NCI-H146 treated with DMSO at 0.1 percent for 48 hours (cell line): ENCODE measurements at regions not wholly inside any gene's neighbourhood (a gene's known extent, or its start where the extent isn't known, plus 50 kb on each side); places are given as distances from the start of the nearest gene placed in this dataset.

ENCODE experiments used
- DNase-seq: peaks from one replicate; lab custom pipeline; 2025; ENCODE audit not compliant: unreplicated experiment; lab: John Stamatoyannopoulos, UW

DNA sequence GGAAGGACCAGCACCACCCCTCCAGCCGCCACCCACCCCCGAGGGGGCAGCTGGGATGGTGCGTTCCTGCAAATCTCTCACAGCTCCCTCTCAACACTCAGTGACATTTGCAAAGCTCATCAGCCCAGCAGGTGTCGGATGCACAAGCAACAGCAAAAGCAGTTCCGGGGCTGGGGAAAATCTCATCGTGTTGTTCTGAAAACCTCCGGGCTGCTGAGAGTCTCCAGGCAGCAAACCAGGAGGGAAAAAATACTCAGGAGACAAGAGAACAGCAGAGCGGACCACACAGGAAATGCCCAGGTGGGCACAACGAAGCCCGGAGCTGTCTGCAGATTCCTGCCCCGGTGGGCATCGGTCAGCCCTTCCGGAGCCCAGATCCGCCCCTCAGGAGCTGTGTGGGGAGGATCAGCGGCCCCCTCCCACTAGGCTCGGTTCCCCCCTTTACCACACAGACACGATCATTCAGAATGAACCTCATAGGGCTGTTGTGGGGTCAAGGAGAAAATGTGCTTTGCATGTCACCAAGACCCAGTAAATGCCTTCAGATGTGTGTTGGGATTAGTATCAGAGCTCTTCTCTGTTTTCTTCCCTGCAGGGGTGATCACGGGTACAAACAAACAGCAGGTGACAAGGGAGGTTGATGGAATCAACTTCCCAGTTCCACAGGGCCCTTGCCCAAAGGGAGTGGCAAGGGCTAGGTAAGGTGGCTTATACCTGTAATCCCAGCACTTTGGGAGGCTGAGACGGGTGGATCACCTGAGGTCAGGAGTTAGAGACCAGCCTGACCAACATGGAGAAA, 127.0 kb upstream of the TIAM1 start:
- peak; percentile 4 for DNase-seq

DNA sequence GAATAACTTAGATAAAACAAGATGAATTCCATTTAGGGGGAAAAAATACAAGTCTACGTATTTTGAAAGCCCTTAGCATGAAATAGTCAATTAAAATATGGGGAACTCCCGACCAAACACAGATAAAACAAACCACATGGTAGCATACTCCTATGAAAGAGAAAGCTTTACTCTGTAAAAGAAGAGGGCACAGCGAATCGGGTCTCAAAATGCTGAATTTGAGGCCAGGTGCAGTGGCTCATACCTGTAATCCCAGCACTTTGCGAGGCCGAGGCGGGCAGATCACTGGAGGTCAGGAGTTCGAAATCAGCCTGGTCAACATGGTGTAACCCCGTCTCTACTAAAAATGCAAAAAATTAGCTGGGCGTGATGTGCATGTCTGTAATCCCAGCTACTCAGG, 116.9 kb upstream of the TIAM1 start:
- DNase-seq, result no peak

DNA sequence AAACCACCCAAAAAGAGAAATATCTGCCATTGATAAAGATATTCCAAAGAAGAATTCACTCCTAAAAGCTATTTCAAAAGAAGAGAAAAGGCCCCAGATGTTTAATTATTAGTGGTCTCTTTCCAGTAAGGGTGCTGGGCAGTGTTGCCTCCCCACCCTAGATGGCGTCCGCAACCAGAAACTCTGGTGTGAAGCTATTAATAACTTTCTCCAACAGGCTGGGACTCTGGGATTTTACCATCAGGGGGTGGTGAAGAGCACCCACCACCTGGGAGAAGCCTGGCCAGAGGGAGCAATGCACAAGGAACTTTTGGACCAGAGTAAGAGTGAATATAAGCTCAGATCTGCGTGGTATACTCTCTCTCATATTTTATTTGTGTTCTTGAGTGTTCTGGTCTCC, 115.4 kb upstream of the TIAM1 start:
- no peak for DNase-seq

DNA sequence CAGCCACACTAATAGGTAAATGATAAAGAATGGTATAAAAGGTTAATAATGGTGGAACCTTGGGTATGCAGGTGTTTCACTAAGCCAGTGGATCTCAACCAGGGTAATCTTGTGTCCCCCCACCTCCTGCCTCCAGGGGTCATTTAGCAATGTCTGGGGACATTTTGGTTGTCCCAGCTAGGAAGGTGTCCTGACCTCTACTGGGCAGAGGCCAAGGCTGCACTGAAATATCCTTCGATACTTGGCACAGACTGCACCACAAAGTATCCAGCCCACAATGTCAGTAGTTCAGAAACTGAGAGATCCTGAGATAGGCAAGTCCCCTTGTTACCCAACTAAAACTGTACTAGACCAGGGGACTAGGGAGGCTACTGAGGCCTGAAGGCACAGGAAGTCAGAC, 113.6 kb upstream of the TIAM1 start:
- DNase-seq, result no peak

DNA sequence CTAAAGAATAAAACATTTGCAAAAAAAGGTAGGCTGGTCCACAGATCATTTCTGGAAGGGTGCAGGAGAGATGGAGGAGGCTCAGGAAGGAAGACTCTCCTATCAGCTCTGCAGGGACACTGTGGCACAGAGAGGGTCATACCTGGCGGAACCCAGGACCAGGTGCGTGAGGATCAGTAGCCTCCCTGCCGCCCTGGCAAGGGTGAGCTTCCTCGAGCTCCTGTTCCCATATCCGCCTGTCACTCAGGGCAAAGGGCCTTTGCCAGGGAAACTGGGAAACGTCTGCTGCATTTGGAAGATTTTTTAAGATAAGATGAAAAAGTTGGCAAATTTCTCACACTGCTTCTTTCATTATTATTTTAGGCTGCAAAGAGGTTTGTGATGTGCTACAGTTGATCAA, 112.1 kb upstream of the TIAM1 start:
- no peak for DNase-seq

GRCh38 chr21:31455506-31455905, 111.4 kb upstream of the TIAM1 start:
- no peak for DNase-seq

DNA sequence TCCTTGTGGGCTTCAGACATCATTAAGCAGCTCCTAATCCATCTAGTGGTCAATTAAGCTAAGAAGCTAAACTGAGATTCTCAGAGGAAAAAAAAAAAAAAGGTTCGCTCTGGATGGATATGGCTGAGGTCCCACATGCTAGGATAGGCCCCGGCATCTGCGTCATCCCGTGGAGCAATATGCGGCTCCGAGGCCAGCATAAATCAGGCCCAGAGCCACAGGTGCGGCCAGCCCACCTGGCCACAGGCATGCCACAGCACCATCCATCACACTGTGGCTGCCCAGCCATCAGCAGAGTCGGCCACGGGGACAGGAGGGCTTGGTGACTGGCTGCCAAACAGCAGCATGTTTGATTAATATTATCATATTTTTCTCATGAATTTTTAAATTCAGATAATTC, 106.9 kb upstream of the TIAM1 start:
- DNase-seq, result no peak

DNA sequence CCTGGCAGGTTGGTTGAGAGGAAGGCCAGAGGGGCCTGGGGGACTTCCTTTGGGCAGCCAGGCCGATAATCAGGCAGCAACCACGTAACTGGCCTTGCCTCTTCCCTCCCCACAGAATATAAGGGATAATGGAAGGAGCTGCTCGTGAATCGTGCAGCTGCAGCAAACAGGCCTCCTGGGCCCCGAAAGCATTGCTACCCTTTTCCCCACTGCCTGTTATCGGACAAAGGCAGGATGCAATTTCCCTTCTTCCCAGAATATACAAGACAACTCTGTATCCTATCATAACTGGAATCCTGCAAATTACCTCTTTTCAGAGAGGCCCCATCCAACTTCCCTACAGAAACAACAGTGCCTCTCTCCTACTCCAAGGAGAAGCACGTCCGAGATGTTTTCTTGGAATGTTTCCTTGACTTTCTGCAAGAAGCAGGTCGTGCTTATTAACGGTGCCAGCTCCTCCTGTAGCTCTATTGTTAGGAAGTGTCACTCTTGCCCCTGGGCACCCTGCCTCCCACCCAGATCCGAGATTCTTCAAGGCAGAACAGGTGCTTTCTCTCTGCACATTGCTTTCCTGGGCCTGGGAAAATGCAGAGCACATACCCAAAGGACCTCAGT, 106.0 kb upstream of the TIAM1 start:
- DNase-seq, result no peak

- DNase-seq, result no peak
These were observed 104.4 kb upstream of the TIAM1 start for GRCh38 chr21:31448496-31448895.

DNA sequence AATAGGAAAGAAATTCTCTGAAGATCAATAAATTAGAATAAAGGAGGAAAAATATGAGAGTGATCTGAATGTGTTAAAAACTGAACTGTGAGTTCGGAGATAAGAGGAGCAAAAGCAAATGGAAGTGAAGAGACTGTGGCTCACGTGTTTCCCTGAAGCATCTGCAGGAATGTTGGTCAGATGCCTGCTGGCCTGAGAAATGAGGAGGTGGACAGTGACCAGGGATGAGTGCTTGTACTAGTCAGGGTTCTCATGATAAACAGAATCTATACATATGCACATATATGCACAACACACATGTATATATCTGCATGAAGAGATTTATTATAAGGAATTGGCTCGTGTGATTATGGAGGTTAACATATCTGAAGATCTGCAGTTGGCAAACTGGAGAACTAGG, 103.4 kb upstream of the TIAM1 start:
- no peak for DNase-seq

DNA sequence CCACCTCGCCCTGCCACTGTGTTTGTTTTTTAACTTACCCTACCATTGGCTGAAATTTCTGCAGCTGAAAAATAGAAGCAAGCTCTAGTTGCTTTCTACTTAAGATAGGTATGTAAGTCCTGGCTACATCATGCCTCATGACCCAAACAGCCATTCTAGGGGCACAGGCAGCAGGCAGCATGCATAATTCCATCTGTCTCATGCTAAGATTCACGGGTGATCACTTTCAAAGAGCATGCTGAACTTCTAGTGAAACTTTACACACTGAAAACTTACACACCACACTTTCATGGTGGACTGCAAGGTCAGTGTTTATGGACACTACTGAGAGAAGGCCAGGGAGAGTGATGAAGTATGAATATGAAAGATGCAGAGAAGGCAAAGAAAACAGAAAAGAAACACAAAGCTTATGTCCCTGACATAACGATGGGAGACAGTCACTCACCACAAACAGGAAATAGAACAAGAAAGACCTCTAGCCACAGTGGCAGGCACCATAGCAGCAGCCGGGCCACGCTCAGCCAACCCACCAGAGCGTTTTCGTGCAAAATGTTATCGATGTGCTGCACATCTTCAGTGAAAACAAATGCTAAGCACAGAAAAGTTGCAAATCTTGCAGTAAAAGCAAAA, 102.3 kb upstream of the TIAM1 start:
- no peak for DNase-seq

DNA sequence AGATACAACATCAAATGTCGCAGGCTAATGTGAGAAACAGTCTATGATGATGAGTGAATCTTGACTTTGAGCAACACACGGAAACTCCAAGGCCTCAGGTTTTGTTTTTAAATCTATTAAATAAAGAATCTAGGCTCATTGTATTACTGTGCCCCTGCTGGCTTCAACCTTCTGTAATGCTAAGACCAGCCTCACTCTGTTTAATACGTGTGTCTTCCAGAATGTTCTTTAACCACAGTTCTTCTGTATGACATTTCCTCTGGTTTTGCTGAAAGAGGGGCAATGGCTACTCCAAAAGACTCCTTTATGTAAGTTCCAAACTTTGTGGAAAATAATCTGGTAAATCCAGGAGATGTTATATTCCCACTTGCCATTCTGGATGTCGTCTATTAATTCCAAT, 101.1 kb upstream of the TIAM1 start:
- no peak for DNase-seq

DNA sequence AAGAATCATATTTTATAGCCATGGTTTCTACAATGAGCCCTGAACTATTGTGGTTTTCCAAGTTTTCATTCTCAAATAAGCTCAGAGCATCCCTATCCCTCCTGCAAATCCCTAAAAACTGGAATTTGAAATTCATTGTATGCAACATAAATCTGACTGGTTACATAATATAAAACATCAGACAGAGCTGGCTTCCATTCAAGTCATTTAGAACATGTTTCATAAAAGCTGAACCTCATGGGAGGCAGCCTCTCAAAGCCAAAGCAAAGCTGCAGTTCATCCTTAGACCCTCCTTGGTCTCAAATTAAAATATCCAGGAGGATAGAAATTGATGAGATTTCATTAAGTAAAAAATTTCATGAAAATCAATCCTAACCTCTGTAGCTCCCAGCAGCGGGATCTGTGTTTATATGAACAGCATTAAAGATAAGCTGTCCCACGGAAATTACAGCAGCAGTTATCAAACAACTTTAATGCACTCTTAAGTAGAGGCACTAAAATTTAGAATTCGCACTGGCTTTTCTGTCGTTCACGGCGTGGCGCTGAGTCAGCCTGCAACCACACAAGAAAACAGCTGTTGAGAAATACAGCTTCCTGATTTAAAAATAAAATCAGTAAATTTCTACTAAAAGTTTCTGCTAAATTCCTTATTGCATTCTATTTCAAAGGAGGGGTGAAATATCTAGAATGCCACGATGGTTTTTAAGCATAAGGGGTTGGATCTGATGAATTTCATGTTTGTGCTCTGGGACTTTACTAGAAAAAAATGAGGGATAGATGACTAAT, 99.9 kb upstream of the TIAM1 start:
- DNase-seq, result no peak

- no peak for DNase-seq
These were observed 98.3 kb upstream of the TIAM1 start for GRCh38 chr21:31442339-31442738.

DNA sequence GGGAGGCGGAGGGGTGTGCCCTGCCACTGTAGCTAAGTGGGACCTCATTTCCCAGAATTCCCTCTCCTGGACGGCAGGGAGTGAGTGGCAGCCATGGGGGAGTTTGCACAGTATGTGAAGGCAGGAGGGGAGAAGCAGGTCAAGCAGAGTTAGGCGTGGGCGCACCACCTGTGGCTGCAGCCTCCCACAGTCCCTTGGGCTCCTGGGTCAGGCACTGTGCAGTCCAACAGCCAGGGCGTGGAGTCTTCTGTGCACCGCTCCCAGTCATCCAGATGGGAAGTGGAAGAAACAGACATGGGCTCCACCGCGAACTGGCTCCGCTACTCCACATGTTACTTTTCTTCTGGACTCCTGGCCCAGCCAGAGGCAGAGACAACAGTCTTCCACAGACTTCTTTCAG, 85.4 kb upstream of the TIAM1 start:
- no peak for DNase-seq

DNA sequence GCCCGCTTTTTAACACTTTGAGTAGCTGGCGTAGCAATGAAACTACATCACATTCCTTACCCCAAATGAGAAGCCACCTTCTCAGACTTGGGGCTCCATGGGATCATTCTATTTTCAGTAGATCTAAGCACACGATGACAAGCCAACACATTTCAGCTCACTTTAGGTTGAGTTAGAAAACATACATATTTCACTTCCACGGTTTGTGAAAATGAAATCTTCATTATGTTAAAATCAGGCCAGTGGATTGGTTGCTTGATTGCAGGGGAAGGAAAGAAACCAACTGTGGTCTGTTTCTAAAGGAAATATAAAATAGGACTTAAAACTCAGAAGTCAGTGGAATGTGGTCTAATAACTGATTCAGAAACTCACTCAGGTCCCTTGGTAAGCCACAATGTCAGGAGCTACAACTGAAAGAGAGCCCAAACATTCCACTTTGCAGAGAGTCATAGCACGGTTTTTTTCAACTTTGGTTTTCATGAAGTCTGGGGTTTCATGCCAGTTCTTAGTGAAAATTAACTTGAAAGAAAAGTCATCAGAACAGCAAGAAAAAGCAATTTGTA, 82.3 kb upstream of the TIAM1 start:
- DNase-seq, result no peak

- DNase-seq, result no peak
These were observed 81.1 kb upstream of the TIAM1 start for GRCh38 chr21:31425138-31425537.

- no peak for DNase-seq
These were observed 80.0 kb upstream of the TIAM1 start for GRCh38 chr21:31424058-31424457.

DNA sequence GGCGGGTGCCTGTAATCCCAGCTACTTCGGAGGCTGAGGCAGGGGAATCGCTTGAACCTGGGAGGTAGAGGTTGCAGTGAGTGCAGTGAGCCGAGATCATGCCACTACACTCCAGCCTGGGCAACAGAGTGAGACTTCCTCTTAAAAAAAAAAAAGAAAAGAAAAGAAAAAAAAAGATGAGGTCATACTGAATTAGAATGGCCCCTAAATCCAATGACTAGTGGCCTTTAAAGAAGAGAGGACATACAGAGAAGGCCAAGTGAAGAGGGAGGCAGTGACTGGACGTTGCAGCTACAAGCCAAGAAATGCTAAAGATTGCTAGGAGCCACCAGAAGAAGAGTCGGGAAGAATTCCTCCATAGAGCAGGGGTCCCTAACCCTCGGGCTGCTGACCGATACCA, 76.9 kb upstream of the TIAM1 start:
- no peak for DNase-seq

DNA sequence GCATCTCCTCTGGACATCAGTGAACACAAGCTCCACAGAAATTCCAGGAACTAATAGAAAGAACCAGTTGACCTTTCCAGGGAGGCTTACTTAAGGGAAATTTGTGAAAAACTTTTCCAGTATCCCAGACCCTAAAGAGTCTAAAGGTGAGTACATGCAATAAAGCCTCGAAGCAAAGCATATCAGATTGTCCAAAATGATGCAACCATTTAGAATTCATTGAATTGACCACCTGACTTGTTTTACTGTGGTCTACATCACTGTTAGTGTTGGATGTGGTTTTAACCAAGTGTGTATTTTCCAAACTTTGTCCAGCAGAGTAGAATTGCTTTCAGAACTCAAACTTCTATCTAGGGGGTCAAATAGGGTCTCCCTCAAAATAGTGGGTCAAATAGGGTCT, 76.3 kb upstream of the TIAM1 start:
- DNase-seq, result no peak

DNA sequence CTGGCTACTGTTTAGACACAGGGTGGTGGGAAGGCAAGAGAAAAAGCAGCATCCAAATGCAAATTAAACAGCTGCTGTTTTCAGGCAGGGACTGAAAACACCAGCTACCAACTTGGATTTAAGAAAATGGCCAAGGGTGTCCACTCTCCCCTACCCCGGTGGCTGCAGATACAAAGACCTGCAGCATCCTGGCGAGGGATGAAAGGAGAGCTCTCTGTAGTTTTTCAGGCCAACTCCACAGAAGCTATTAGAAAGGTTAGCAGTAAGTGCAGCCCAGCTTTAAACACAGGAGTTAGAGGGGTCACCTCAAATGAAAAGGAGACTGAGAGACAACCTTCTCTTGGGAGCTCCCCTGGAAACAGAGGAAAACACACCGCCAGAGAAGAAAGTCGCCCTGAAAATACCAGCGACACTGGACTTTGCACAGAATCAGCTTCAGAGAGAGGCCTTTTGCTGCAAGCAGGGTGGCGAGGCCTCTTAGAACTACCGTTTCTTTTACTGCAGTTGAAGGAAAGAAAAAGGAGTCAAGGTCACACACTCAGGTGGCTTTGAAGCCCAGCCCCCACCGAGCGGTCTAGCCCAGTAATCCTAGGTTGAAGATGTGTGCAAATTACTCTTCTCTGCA, 74.4 kb upstream of the TIAM1 start:
- DNase-seq, result no peak
